Ishikawa (cell line): ENCODE measurements at regions not wholly inside any gene's neighbourhood (a gene's known extent, or its start where the extent isn't known, plus 50 kb on each side); places are given as distances from the start of the nearest gene placed in this dataset.

Source experiments
- CEBPB ChIP-seq: IDR thresholded peaks from 2 replicates; pipeline ENCODE4 v1.6.1; 2012
- CREB1 ChIP-seq: IDR thresholded peaks from 2 replicates; pipeline ENCODE4 v1.6.1; 2012; ENCODE audit warnings: low read depth
- EGR1 ChIP-seq: IDR thresholded peaks from 2 replicates; pipeline ENCODE4 v1.6.1; 2012
- EP300 ChIP-seq: IDR thresholded peaks from 2 replicates; pipeline ENCODE4 v1.6.1; 2012; ENCODE audit warnings: borderline replicate concordance
- FOXM1 ChIP-seq: IDR thresholded peaks from 2 replicates; pipeline ENCODE4 v1.6.1; 2012; ENCODE audit warnings: low read depth, borderline replicate concordance
- NFIC ChIP-seq: IDR thresholded peaks from 2 replicates; pipeline ENCODE4 v1.6.1; 2012
- REST ChIP-seq: IDR thresholded peaks from 2 replicates; pipeline ENCODE4 v1.6.1; 2012; ENCODE audit warnings: low read depth, mild to moderate bottlenecking
- TEAD4 ChIP-seq: IDR thresholded peaks from 2 replicates; pipeline ENCODE4 v1.6.1; 2012
- YY1 ChIP-seq: IDR thresholded peaks from 2 replicates; pipeline ENCODE4 v1.6.1; 2012; ENCODE audit warnings: low read depth
- ZBTB7A ChIP-seq: IDR thresholded peaks from 2 replicates; pipeline ENCODE4 v1.6.1; 2012; ENCODE audit warnings: low read depth

DNA sequence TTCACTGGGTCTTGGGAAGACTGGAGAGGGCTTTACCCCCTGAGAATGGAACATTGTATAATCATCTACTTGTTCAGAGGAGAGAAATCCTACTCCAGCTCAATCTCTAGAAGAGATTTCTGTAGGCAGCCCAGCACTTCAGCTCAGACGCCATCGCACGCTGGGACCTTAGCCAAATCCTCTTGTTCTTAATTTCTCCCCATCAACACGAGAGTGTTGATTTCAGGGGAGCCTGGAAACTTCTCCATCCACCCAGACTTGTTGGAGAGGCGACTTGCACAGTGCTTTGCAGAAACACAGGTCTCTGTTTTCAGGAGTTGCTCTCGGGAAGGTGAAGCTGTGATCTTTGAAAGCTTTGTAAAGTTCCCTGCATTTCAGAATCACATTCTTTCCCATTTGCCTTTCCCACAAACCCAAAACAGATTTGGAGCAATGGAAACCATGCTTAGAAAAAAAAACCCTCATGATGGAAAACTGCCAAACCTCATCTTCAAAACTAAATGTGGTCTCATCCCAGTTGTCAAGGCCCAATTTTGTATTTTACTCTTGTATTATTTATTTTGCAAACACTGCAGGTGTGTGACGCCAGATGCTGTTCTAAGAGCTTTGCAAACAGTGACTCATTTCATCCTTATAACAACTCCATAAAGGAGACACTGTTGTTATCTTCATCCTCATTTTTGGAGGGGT, 60.9 kb downstream of the CALML3 start:
- no peak for TF ChIP-seq EP300
- TF ChIP-seq TEAD4 = no peak
- TF ChIP-seq EGR1 = no peak
- TF ChIP-seq CREB1 = no peak
- no peak for TF ChIP-seq FOXM1
- no peak for TF ChIP-seq REST
- no peak for TF ChIP-seq NFIC
- TF ChIP-seq YY1 = no peak
- no peak for TF ChIP-seq ZBTB7A
- no peak for TF ChIP-seq CEBPB
